D721Med (cell line): ENCODE measurements at regions not wholly inside any gene's neighbourhood (a gene's known extent, or its start where the extent isn't known, plus 50 kb on each side); places are given as distances from the start of the nearest gene placed in this dataset.

Experiments used
- DNase-seq: peaks from one replicate; pipeline ENCODE4 v3.0.0; 2011; ENCODE audit warnings: low spot score; ENCODE audit not compliant: insufficient read length
- FAIRE-seq: peaks from 2 replicates; lab custom pipeline; 2011; peaks lifted over from hg19 to GRCh38; lab: Jason Lieb, UNC
- TF ChIP-seq, protein P1 (sequence below): IDR thresholded peaks from 2 replicates; pipeline ENCODE4 v1.5.1; 2012; ENCODE audit warnings: mild to moderate bottlenecking, control low read depth; ENCODE audit not compliant: insufficient read depth; ENCODE audit errors: missing control alignments

DNA sequence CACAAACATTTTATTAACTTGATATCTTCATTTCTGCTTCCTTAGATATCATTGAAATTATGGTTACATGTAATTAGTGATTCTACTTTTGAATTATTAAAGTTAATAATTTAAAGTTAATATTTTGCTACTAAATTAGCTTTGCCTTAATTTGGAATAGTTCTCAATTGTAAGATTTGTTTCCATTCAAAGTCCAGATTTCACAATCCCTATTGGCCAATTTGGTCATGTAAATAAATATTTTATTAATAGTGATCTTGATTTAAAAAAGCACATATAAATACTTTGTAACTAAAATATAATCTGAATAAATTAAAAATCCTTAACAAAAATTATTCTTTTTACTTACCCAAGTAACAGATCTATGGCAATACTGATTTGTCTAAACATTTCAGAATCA is 1558.6 kb downstream of the NCAM2 start:
- no peak for FAIRE-seq
- TF ChIP-seq, protein P1, sequence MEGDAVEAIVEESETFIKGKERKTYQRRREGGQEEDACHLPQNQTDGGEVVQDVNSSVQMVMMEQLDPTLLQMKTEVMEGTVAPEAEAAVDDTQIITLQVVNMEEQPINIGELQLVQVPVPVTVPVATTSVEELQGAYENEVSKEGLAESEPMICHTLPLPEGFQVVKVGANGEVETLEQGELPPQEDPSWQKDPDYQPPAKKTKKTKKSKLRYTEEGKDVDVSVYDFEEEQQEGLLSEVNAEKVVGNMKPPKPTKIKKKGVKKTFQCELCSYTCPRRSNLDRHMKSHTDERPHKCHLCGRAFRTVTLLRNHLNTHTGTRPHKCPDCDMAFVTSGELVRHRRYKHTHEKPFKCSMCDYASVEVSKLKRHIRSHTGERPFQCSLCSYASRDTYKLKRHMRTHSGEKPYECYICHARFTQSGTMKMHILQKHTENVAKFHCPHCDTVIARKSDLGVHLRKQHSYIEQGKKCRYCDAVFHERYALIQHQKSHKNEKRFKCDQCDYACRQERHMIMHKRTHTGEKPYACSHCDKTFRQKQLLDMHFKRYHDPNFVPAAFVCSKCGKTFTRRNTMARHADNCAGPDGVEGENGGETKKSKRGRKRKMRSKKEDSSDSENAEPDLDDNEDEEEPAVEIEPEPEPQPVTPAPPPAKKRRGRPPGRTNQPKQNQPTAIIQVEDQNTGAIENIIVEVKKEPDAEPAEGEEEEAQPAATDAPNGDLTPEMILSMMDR = no peak
- DNase-seq = no peak

DNA sequence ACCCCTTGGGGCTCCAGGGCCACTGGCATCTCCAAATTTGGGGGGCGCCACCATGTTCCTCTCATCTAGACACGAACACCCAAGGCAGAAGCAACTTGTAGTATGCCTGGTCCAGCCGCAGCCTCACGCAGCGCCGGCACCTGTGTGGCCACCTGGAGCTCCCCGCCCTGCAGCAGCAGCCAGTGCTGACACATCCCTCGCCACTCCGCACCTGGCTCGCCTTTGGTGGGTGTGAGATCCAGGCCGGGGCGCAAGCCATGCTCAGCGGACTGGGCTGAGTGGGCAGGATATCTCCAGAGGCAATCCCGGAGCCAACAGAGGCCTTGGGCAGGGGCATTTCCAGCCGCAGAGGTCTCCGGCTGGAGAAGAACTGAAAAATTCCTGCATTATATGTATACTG is 1563.7 kb downstream of the NCAM2 start:
- FAIRE-seq (no peak), DNase-seq (no peak)
- TF ChIP-seq, protein P1 = no peak

- FAIRE-seq (no peak), DNase-seq (no peak)
These were observed 1575.6 kb downstream of the NCAM2 start for GRCh38 chr21:22573834-22574233.

GRCh38 chr21:22575165-22575584 is 1577.0 kb downstream of the NCAM2 start:
- FAIRE-seq = peak; percentile 48
- TF ChIP-seq, protein P1 = peak; percentile 51
- DNase-seq = no peak

More at GRCh38 chr21:22573834-22574233, 1575.6 kb downstream of the NCAM2 start:
- TF ChIP-seq, protein P1 = no peak

- FAIRE-seq (no peak), DNase-seq (no peak)
- TF ChIP-seq, protein P1 = no peak
These were observed 1581.5 kb downstream of the NCAM2 start for GRCh38 chr21:22579741-22580140.

GRCh38 chr21:22582026-22582425 is 1583.8 kb downstream of the NCAM2 start:
- no peak for FAIRE-seq

GRCh38 chr21:22584308-22584707 is 1586.1 kb downstream of the NCAM2 start:
- FAIRE-seq (no peak), DNase-seq (no peak)
- TF ChIP-seq, protein P1 = no peak

More at GRCh38 chr21:22582026-22582425, 1583.8 kb downstream of the NCAM2 start:
- TF ChIP-seq, protein P1 = no peak
- DNase-seq = no peak
